Inferior parietal cortex (tissue), 1 donor: ENCODE measurements at regions not wholly inside any gene's neighbourhood (a gene's known extent, or its start where the extent isn't known, plus 50 kb on each side); places are given as distances from the start of the nearest gene placed in this dataset.
"Not testable (repeated sequence)": the region's sequence is repeated elsewhere in the genome, so short reads cannot be mapped to it uniquely, and the experiment has no call there.

Experiments
- DNase-seq: peaks from one replicate; pipeline ENCODE4 v3.0.0-alpha.2; 2016; ENCODE audit errors: extremely low spot score

DNA sequence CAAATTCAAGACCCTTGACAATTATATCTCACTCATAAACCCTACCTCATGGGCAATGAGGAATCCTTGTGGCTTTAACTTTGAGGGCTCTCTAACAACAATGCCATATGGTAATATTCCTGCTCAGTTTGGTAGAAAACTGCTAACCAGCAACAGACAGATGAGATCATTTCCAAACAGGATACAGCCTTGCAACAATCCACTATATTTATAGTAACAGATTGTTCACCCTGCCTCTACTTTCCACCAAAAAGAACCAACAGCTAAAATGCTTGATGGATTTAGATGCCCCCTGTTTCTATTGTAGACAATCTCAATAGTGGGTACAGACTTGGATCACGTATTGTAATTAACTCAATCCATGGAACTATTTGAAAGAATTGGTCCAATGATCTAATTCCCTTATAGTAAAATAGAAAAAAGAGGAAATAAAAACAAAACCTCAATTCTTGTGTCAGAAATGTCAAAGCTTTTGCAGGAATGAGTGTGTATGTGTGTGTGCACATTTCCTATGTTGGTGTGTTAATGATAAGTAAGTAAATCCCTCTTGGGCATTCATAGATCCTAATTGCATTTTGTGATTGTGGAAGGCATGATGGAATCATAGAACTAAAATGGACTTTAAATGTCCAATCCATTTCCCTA, 100.0 kb upstream of the EDEM3 start:
- no peak for DNase-seq

DNA sequence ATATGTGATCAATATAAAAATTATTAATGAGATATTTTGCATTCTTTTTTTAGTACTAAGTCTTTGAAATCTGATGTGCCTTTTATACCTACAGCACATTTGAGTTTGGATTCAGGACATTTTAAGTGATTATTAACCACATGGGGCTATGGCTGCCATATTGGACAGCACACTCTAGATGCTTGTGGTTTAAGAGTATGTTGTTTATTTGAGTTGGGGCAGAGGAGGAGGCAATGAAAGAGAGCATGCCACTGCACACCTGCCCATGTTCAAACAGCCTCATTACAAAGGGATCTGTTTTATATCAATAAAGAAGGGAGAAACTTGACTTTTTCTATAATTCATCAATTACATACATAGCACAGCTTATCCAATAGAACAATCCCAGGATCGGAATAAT, 99.4 kb upstream of the EDEM3 start:
- no peak for DNase-seq

DNA sequence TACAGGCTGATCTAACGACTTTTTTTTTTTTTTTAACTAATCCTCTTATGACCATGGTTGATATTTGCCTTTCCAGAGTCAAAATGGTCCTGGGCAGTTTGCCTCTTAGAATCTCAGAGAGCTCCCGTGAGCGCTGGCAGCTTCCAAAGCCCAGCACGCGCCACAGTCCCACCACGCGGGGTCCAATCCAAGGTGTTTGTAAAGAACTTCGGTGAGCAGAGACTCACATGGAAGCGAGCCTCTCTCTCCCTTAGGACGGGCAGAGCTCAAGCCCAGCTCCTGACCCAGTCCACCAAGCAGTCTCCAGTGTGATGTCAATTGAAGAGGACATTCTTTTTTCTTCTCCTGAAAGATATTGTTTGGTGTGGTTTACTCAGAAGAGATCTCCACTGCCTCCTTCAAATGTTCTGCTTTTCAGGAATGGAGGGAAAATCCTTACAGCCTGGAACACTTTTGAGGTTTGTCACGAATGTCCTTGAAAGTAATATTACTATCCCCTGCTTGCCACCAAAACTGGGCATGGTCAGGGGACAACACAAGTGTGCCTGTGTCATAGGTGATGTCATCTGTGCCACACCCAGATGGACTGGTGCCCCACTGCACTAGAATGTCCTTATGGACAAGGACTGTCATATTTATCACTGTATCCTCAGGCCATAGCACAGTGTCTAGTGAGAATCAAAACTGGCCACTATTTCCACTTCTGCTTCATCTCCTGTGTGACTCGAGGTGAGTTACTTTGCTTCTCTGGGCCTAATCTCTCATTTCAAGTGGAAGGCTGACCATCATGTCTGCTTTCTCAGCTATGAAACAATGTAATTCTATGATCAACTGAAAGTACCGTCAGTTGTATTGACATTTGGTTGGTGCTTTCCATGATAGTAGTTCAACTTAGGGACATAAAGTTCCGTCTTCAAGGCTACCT, 97.4 kb upstream of the EDEM3 start:
- DNase-seq = no peak

DNA sequence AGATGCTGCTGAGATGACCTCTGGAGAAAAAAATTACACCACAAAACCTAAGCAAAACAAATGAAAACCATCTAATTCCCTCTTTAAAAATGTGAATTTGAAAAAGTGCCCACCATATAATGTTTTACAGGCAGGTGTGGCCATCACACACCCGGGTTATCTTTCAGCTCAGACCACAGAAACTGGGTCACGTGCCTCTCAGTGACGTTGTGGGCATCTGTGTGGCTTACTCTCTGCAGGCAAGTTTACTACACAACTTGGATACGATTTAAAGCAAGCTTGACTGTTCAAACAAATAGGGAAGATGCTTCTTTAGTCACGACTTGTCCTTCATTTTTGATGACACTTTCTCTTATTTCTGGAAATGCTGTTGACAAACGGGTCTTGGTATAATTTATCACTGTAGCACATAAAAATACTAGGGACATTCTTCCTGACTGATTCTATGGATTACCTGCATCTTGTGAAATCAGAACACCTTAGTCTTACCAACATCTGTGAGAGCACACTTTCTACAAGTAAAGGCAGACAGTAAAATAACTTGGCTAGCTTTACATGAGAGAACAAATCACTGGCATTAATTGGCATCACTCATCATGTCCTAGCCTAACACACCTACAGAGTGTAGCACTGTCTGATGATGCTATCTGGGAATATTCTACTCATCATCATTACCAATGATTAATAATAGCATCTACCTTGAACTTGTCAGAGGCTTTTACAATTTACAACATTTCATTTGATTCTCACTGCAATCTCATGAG, 89.3 kb upstream of the EDEM3 start:
- no peak for DNase-seq

GRCh38 chr1:184840596-184840995, 85.9 kb upstream of the EDEM3 start:
- DNase-seq = no peak

DNA sequence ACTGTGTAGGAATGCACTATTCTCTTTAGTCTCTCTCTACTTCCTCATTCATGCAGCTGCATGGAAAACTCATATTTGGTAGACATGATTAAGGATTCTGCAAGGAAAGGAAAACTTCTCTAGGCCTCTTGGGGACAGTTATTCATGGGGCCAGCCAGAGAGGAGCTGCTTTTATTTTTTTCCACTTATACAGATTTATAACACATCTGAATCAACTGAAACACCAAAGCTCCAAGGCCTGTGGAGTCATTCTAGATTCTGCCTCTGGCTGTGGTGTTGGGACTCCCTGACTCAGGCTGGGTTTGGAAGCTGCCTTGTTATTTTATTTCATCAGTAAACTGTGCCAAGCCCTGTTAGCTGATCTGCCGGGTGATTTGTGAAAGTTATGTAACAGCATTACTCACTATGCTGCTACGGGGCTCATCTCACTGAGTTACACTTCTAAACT, 83.9 kb upstream of the EDEM3 start:
- DNase-seq = peak; percentile 29

DNA sequence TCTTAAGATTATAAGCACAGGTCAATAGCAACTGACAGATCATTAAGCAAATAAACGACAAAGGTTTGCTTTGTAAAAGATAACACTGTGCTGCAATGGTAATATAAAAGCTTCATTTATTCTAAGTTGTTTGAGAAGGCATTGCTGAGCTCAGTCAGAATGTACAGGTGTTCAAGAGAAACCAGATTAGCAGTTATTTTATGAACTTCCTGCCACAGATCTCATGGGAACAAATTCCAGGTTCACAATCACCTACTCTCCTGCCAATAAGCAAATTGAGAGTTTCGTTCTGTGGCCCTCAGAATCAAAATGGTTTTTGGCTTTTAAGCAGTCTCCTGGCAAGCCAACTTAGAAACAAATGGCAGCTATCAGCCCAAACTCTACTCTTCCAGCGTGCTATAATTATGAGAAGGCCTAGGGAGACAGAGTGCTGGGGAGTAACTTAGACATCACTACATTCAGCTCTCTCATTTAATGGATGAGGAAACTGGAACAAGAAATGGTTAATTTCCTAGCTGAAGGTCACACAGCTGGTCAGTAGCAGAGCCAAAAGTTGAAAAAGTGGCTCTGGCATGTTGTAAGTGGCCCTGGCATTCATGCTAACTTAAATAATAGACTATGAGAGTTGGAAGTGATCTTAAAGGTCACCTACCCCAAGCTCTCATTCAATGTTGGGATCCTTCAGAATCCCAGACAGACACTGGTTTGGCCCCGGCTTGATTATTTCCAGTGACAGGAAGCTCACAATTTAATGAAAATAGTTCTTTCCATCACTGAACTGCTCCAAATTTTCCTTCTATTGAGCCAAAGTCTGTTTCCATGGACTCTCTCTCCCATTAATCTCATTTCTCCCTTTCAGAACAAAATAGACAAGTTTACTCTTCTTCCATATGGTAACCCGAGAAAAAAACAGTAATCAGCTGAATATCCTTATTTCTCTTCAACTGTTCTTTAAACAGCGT, 82.6 kb upstream of the EDEM3 start:
- DNase-seq = no peak

DNA sequence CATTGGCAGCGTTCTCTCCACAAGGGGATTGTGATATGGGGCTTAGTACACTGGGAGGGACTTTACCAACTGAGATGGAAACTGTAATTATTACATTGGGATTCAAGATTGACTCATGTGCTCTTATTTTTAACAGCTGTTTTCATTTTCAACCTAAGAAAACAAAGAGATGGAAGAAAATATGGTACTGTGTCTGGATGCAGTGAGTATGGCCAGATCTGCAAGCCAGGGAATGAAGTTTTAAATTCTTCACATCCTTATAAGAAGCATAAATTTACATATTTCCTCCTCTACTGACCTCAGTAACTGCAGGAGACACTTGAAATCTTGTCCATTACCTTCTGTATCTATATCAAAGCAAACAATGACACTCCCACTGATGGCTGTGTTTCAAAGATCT, 81.5 kb upstream of the EDEM3 start:
- no peak for DNase-seq

DNA sequence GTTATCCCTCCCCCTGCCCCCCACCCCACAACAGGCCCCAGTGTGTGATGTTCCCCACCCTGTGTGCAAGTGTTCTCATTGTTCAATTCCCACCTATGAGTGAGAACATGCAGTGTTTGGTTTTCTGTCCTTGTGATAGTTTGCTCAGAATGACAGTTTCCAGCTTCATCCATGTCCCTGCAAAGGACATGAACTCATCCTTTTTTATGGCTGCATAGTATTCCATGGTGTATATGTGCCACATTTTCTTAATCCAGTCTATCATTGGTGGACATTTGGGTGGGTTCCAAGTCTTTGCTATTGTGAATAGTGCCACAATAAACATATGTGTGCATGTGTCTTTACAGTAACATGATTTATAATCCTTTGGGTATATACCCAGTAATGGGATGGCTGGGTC, 79.3 kb upstream of the EDEM3 start:
- DNase-seq = not testable (repeated sequence)

DNA sequence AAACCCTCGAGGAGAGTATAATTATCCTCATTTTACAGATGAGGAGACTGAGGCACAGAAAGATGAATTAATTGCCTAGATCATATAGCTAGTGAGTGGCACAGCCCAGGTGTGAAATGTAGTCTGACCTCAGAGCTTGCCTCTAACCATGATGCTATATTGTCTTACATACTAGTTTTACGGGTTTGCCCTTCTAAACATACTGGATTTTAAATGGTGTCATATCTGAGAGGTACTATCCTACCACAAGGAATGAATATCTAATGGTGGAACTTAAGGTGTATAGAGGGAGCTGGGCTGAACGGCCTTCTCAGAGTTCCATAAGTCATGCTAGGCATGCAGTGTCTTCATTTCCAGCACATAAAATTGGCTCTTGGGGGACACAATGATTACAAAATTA, 77.9 kb upstream of the EDEM3 start:
- no peak for DNase-seq

GRCh38 chr1:184829496-184829895, 74.8 kb upstream of the EDEM3 start:
- DNase-seq = not testable (repeated sequence)

- no peak for DNase-seq
Measured at GRCh38 chr1:184828369-184828717, 73.7 kb upstream of the EDEM3 start.

DNA sequence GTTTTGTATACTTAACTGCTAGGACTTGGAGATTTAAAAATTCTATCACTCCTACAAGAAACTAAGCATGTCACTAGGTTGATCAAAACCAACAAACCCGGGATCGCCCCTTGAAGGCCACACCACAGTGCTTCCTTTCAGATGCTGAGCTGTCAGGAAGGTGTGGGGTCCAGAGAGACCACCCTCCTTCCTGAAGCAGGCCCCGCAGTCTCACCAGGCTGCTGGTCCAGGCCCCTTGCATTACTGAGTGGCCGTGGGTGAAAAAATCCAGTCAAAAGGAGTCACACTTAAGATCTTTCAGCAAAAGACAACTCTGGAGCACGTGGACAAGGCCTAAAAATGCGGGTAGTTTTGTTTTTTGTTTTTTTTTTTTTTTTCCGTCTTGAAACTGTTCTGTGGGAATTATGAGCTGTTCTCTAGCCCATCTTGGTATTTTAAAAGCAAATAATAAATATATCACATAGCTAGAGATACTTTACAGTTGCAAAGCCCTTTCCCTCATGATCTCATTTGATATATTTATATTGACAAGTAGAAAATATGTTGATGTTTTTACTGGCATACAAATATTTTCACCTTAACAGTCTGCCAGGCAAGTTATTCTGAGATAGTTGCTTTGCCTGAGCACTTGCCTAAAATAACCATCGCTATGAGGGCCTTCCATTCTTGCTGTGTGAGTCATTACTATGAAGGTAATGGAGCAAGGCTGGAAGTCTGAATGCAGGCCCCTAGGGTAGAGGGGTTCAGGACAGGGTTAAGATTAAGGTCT, 73.1 kb upstream of the EDEM3 start:
- DNase-seq = no peak

GRCh38 chr1:184826001-184826400, 71.3 kb upstream of the EDEM3 start:
- DNase-seq = no peak

GRCh38 chr1:184825571-184825970, 70.9 kb upstream of the EDEM3 start:
- no peak for DNase-seq

GRCh38 chr1:184824691-184825323, 70.1 kb upstream of the EDEM3 start:
- no peak for DNase-seq

- DNase-seq = no peak
Measured at GRCh38 chr1:184823080-184823479, 68.4 kb upstream of the EDEM3 start.

- DNase-seq = no peak
Measured at GRCh38 chr1:184822267-184822666, 67.6 kb upstream of the EDEM3 start.

DNA sequence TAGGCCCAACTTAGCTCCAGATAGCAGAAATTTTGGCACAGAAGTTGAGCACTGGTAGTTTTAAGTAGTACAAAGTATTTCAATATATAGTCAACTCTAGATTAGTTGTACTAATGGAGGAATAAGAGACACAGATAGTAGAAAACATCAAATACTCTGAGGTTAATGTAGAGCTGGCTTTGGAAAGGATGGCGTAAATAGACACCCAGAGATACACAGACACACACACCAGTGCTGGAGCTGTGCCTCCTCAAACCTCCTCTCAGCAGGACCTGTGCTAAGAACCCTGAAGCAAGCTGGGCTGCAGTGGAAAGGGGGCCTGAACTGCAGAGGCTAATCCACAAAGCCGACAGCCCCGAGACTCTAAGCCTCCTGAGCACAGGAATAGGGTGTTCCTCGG, 67.0 kb upstream of the EDEM3 start:
- DNase-seq = no peak

DNA sequence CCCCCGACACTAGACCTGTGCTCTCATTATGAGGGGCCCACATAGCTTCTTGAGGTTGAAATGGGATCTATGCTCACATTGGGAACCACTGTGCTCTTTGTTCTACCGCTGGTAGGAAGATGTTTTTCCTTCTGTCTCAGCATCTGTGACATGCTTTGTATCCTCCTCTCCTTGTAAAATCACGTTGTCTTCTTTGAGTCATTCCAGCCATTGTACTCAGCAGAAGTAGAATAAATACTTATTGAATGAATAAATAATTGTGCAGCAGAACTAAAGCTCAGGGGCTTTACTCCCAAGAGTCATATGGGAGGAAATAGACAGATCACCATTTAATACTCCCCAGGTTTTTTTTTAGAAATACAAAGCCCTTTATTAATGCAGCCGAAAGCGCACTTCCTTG, 66.3 kb upstream of the EDEM3 start:
- no peak for DNase-seq
